ENCODE measurements at regions not wholly inside any gene's neighbourhood (a gene's known extent, or its start where the extent isn't known, plus 50 kb on each side); places are given as distances from the start of the nearest gene placed in this dataset.

DNA sequence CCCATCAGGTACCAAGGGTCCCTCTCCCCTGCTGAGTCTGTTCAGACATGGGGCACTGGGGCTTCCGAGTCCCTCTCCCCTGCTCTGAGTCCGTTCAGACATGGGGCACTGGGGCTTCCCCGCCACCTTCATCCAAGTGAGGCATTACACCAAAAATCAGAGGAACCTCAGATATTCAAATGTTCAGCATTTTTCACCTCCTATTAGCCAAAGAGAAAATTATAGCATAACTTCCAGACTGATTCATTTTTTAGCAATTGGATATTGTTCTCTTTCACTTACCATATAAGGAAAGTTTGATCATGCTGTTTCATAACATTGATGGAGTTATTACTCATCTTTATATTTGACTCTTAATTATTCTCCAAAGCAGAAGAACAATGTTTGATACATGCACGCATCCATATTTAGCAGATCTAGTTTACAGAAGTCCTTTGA lies 213.9 kb downstream of the MTHFS start:
- Histone ChIP-seq H3K27ac (ENCODE audit: low read depth in 2 of 2, low read length in 1 of 2) (peak overlapping the region in 1 of 2 experiments; percentile 74; a peak in 3 of 4 replicates), H2AFZ (ENCODE audit: low read depth) (peak overlapping the region; percentile 9; the same call in 1 of the 2 replicates), H3K27me3 (ENCODE audit: insufficient read depth) (no peaks in the 10 kb centered on the region), H3K4me3 (ENCODE audit: low read depth in 2 of 2, low read length in 1 of 2) (peak overlapping the region in 1 of 2 experiments; percentile 19; a peak in 1 of 4 replicates), H3K9ac (peak overlapping the region; percentile 4; the same call in 1 of the 2 replicates), H3K4me1 (ENCODE audit: control insufficient read depth in 1 of 2, insufficient read depth in 2 of 2, low read depth in 1 of 2, low read length in 1 of 2) (peaks cover 12 to 26% of the 10 kb centered on the region in 2 experiments), H3K9me3 (no peaks in the 10 kb centered on the region), H3K4me2 (peak overlapping the region; percentile 63), H3K9me2 (no peaks in the 10 kb centered on the region), H3F3A (replicated peaks; ENCODE audit: insufficient read depth) (peaks cover 8% of the 10 kb centered on the region), H4K20me1 (ENCODE audit: insufficient read depth) (no peaks in the 10 kb centered on the region), H3K36me3 (replicated peaks in 1 of 2; ENCODE audit: control insufficient read depth in 1 of 2, insufficient read depth in 2 of 2, low read length in 1 of 2) (no peaks in the 10 kb centered on the region), H3K79me2 (ENCODE audit: insufficient read depth) (no peaks in the 10 kb centered on the region)
- TF ChIP-seq TEAD4 (IDR thresholded peaks at IDR 0.05; ENCODE audit: borderline replicate concordance, insufficient read depth) = no peak
- peak in 1 of 2 experiments; percentile 47; a peak in 1 of 4 replicates for TF ChIP-seq EP300 (IDR thresholded peaks at IDR 0.05; ENCODE audit: borderline replicate concordance in 1 of 2, low read depth in 1 of 2, low read length in 1 of 2)
- 0 out of 2 replicates have a peak, but pooled peaks have one; percentile 5 for TF ChIP-seq FOSL2 (IDR thresholded peaks at IDR 0.05; ENCODE audit: borderline replicate concordance, low read depth)
- ChIA-PET CTCF (interaction anchor here (1.7 kb wide), 1 partner anchor 18 kb away, joined by 4 read pairs; no protein-coding TSS in a partner anchor), POLR2A (no interaction called here)
- WGBS (ENCODE audit: low lambda C conversion rate) = 38% methylated on average over 4 of the region's 4 CpGs
- no peak for DNase-seq

DNA sequence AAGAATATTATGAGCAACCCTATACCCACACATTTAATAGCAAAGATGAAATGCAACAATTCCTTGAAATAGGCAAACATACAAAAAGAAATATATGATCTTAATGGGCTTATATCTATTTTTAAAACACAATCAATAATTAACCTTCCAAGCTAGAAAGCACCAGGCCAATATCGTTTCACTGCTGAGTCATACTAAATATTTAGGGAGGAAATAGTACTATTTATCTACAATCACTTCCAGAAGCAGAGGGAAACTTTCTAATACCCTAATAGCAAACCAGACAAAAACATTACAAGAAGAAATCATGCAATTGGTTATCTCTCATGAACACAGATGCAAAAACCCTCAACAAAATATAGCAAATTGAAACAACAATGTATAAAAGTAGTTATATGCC lies 207.8 kb downstream of the MTHFS start:
- no peaks in the 10 kb centered on the region for H3K9me3 ChIP-seq
- no peak overlapping the region for H2AFZ ChIP-seq (ENCODE audit: low read depth)
- WGBS (ENCODE audit: low lambda C conversion rate) = 24% methylated on average over 1 of the region's 1 CpG
- no peak for TF ChIP-seq NFIC (IDR thresholded peaks at IDR 0.05; ENCODE audit: borderline replicate concordance)
- TF ChIP-seq, protein P1, sequence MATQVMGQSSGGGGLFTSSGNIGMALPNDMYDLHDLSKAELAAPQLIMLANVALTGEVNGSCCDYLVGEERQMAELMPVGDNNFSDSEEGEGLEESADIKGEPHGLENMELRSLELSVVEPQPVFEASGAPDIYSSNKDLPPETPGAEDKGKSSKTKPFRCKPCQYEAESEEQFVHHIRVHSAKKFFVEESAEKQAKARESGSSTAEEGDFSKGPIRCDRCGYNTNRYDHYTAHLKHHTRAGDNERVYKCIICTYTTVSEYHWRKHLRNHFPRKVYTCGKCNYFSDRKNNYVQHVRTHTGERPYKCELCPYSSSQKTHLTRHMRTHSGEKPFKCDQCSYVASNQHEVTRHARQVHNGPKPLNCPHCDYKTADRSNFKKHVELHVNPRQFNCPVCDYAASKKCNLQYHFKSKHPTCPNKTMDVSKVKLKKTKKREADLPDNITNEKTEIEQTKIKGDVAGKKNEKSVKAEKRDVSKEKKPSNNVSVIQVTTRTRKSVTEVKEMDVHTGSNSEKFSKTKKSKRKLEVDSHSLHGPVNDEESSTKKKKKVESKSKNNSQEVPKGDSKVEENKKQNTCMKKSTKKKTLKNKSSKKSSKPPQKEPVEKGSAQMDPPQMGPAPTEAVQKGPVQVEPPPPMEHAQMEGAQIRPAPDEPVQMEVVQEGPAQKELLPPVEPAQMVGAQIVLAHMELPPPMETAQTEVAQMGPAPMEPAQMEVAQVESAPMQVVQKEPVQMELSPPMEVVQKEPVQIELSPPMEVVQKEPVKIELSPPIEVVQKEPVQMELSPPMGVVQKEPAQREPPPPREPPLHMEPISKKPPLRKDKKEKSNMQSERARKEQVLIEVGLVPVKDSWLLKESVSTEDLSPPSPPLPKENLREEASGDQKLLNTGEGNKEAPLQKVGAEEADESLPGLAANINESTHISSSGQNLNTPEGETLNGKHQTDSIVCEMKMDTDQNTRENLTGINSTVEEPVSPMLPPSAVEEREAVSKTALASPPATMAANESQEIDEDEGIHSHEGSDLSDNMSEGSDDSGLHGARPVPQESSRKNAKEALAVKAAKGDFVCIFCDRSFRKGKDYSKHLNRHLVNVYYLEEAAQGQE (IDR thresholded peaks at IDR 0.05; ENCODE audit: low read depth, low read length) = no peak
- no peak for TF ChIP-seq FOXM1 (IDR thresholded peaks at IDR 0.05; ENCODE audit: low read depth)
- no peak for TF ChIP-seq GATA2 (CRISPR knock-in tag; IDR thresholded peaks at IDR 0.05)
- TF ChIP-seq YY1 (IDR thresholded peaks at IDR 0.05; ENCODE audit: low read depth) = no peak
- TF ChIP-seq CHD2 (IDR thresholded peaks at IDR 0.05; ENCODE audit: low read length, partially characterized antibody) = no peak
- TF ChIP-seq, protein P2, sequence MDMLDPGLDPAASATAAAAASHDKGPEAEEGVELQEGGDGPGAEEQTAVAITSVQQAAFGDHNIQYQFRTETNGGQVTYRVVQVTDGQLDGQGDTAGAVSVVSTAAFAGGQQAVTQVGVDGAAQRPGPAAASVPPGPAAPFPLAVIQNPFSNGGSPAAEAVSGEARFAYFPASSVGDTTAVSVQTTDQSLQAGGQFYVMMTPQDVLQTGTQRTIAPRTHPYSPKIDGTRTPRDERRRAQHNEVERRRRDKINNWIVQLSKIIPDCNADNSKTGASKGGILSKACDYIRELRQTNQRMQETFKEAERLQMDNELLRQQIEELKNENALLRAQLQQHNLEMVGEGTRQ (IDR thresholded peaks at IDR 0.05; ENCODE audit: borderline replicate concordance, low read depth, low read length) = no peak
- no peak for TF ChIP-seq FOXJ3 (CRISPR knock-in tag; IDR thresholded peaks at IDR 0.05)
- H3K9me2 ChIP-seq = no peaks in the 10 kb centered on the region
- no peak overlapping the region for H3K4me2 ChIP-seq
- no peak for DNase-seq
- no peak overlapping the region for H3K4me3 ChIP-seq (ENCODE audit: low read depth in 2 of 2, low read length in 1 of 2)
- H3K4me1 ChIP-seq (ENCODE audit: control insufficient read depth in 1 of 2, insufficient read depth in 2 of 2, low read depth in 1 of 2, low read length in 1 of 2) = no peaks in the 10 kb centered on the region
- no peaks in the 10 kb centered on the region for H3K79me2 ChIP-seq (ENCODE audit: insufficient read depth)
- no peaks in the 10 kb centered on the region for H3F3A ChIP-seq (replicated peaks; ENCODE audit: insufficient read depth)
- H3K27ac ChIP-seq (ENCODE audit: low read depth in 2 of 2, low read length in 1 of 2) = no peak overlapping the region
- H4K20me1 ChIP-seq (ENCODE audit: insufficient read depth) = no peaks in the 10 kb centered on the region
- no peaks in the 10 kb centered on the region for H3K27me3 ChIP-seq (ENCODE audit: insufficient read depth)
- POLR2A ChIA-PET = no interaction called here
- no peak overlapping the region for H3K9ac ChIP-seq
- H3K36me3 ChIP-seq (replicated peaks in 1 of 2; ENCODE audit: control insufficient read depth in 1 of 2, insufficient read depth in 2 of 2, low read length in 1 of 2) = no peaks in the 10 kb centered on the region
- CTCF ChIA-PET = interaction anchor here (1.4 to 1.6 kb wide), 2 partner anchors 49 to 308 kb away, joined by 4 to 6 read pairs; no protein-coding TSS in a partner anchor
